ENCODE measurements at regions not wholly inside any gene's neighbourhood (a gene's known extent, or its start where the extent isn't known, plus 50 kb on each side); places are given as distances from the start of the nearest gene placed in this dataset.
"Not testable (repeated sequence)": the region's sequence is repeated elsewhere in the genome, so short reads cannot be mapped to it uniquely, and the experiment has no call there.

- no peak for DNase-seq
Measured at GRCh38 chr12:115303723-115304309, 619.8 kb upstream of the TBX3 start.

GRCh38 chr12:115297445-115297844, 613.5 kb upstream of the TBX3 start:
- no peak for DNase-seq

DNA sequence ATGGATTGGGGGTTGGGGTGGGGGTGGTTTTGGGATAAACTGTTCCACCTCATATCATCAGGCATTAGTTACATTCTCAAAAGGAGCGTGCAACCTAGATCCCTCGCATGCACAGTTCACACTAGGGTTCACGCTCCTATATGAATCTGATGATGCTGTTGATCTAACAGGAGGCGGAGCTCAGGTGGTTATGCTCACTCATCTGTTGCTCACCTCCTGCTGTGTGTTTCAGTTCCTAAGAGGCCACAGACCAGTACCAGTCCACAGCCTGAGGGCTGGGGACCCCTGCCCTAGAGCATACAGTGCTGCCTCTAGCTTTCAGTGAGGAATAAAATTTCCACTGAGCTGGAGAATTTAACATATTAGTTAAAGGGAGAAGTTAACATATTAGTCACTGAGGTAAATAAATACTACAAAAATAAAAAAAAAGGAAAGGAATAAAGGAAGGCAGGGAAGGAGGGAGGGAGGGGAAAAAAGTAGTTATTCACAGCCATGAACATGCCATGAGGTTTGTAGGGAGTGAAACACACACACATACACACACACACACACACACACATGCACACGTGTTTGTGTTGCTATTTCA, 612.7 kb upstream of the TBX3 start:
- no peak for DNase-seq

GRCh38 chr12:115295886-115296285, 611.9 kb upstream of the TBX3 start:
- no peak for DNase-seq

GRCh38 chr12:115294453-115295133, 610.6 kb upstream of the TBX3 start:
- DNase-seq: no peak

DNA sequence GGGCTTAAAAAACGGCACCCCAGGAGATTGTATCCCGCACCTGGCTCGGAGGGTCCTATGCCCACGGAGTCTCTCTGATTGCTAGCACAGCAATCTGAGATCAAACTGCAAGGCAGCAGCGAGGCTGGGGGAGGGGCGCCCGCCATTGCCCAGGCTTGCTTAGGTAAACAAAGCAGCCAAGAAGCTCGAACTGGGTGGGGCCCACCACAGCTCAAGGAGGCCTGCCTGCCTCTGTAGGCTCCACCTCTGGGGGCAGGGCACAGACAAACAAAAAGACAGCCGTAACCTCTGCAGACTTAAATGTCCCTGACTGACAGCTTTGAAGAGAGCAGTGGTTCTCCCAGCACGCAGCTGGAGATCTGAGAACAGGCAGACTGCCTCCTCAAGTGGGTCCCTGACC, 601.5 kb upstream of the TBX3 start:
- not testable (repeated sequence) for DNase-seq

GRCh38 chr12:115273456-115273855, 589.5 kb upstream of the TBX3 start:
- no peak for DNase-seq

DNA sequence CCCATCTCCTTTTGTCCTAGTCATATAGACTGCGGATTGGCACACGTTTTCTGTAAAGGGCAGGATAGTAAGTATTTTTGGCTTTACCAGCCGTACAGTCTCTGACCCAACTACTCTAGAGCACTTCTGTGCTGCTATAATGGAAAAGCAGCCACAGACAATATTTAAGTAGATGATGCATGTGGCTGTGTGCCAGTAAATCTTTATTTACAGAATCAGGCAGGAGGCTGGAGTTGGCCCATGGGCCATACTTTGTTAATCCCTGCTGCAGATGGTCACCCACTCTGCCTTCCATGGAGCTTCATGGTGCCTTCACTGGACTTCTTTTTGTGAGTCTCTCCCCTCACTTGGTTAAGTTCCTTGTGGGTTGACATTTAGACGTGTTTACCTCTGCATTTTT, 584.5 kb upstream of the TBX3 start:
- no peak for DNase-seq

GRCh38 chr12:115267891-115268290, 583.9 kb upstream of the TBX3 start:
- DNase-seq: no peak

GRCh38 chr12:115267464-115267863, 583.5 kb upstream of the TBX3 start:
- no peak for DNase-seq

GRCh38 chr12:115264605-115265004, 580.6 kb upstream of the TBX3 start:
- no peak for DNase-seq

- DNase-seq: no peak
Measured at GRCh38 chr12:115261691-115262398, 577.9 kb upstream of the TBX3 start.

DNA sequence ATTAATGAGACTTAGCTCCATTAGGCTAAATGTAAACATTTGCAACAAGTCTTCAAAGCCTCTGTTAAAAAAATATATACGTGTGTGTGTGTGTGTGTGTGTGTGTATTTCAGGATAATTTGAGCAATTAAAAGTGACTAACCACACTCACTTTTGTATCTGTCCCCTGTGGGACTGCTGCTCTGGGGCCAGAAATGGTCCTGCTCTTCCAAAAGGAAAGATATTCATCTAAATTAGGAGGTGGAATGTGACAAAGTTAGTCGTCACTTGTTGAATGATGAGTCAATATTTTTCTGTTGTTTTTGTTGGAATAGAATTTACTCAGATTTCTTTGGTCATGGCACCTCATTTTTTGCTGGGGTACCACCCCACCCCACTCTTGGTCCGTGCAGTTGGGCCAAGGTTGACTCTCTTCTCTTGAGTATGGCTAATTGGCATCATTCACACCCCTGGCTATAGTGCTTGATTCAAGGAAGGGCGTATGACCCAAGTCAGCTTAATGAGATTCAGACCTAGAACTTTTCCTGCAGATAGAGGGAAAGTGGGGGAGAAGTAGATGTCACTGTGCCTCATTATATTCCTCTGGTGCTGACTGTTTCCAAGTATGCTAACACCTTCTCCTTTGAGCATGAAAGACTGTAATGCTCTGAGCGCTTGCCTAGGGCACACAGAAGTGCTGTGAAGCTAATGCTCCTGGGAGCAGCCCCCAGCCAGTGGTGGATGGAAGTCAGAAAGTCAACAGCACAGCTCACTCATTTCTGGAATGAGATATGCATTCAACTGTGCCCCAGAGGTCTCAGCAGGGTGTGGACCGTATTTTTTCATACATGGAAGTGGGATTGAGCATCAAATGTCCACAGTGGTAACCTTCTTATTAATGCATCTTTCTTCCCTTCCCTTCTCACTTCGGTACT, 577.0 kb upstream of the TBX3 start:
- no peak for DNase-seq

- no peak for DNase-seq
Measured at GRCh38 chr12:115259968-115260747, 576.2 kb upstream of the TBX3 start.

- DNase-seq: no peak
Measured at GRCh38 chr12:115257791-115258190, 573.8 kb upstream of the TBX3 start.

DNA sequence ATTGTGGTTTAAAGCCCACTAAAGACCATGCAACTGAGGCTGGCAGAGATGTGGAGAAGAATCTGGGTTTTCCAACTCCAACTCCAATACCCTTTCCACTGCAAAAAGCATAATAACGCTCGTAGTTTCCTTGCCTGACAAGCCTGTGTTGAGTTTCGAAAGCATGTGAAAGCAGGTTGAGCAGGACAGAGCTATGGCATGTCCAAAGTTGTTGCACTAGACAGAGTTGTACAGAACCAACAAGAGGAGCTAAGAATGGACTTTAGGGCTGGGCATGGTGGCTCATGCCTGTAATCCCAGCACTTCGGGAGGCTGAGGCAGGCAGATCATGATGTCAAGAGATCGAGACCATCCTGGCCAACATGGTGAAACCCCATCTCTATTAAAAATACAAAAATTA, 572.0 kb upstream of the TBX3 start:
- no peak for DNase-seq

GRCh38 chr12:115255257-115255656, 571.3 kb upstream of the TBX3 start:
- no peak for DNase-seq

DNA sequence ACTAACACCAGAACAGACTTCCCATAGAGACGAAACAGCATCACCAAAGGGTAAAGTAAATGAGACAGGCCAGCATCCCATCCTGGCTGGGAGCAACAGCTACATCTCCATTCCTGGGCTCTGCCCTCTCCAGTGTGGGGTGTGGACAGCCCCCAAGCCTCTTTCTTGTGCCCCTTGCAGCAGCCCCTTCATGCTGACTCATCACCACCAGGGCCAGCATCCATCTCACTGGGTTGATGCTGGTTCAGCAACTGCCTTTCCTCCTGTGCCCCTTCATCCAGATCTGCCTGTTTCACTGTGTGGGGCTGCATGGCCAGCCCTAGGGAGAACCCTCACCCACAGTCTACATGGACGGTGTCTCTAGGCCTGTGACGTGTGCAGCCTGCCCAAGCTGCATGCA, 569.1 kb upstream of the TBX3 start:
- DNase-seq: no peak

- no peak for DNase-seq
Measured at GRCh38 chr12:115251727-115252126, 567.8 kb upstream of the TBX3 start.

GRCh38 chr12:115249671-115250278, 565.8 kb upstream of the TBX3 start:
- no peak for DNase-seq

DNA sequence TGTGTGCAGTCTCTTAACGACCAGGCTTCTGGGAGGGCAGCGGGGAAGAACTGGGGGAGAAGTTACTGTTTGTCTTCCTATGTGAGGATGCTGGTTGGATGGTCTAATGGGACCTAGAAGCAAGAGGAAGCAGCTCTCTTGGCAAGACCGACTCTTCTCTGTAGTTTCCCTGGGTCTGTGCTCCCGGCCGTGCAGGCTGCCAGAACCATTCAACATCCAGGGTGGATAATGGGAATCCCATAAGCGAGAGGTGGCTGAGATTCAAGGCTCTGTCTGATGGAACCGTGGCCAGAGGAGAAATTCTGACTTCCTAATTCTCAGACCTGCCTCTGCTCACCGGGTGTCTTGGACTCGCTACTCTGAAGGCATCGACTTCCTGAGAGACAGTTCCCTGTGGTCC, 561.0 kb upstream of the TBX3 start:
- DNase-seq: no peak
